HUES6 (cell line): ENCODE measurements at regions not wholly inside any gene's neighbourhood (a gene's known extent, or its start where the extent isn't known, plus 50 kb on each side); places are given as distances from the start of the nearest gene placed in this dataset.

Source experiments
- H3K27ac ChIP-seq: 2 replicates; pipeline ENCODE4 v1.7.0; 2013; ENCODE audit warnings: low read depth, mild to moderate bottlenecking, low read length, inconsistent platforms
- H3K27me3 ChIP-seq: 2 replicates; pipeline ENCODE4 v1.6.1; 2013; ENCODE audit warnings: low read length; ENCODE audit not compliant: control insufficient read depth, insufficient read depth
- H3K36me3 ChIP-seq: 2 replicates; pipeline ENCODE4 v1.6.1; 2013; ENCODE audit warnings: low read length; ENCODE audit not compliant: control insufficient read depth, insufficient read depth
- H3K4me1 ChIP-seq: 2 replicates; pipeline ENCODE4 v1.6.1; 2013; ENCODE audit warnings: low read length; ENCODE audit not compliant: control insufficient read depth, insufficient read depth
- H3K4me3 ChIP-seq: 2 replicates; pipeline ENCODE4 v1.5.1; 2013; ENCODE audit warnings: low read depth, low read length
- H3K9ac ChIP-seq: one replicate; pipeline ENCODE4 v1.6.1; 2013; ENCODE audit warnings: mild to moderate bottlenecking, low read length
- H3K9me3 ChIP-seq: 2 replicates; pipeline ENCODE4 v1.6.1; 2013; ENCODE audit warnings: low read depth, low read length; ENCODE audit not compliant: control insufficient read depth, insufficient read depth

DNA sequence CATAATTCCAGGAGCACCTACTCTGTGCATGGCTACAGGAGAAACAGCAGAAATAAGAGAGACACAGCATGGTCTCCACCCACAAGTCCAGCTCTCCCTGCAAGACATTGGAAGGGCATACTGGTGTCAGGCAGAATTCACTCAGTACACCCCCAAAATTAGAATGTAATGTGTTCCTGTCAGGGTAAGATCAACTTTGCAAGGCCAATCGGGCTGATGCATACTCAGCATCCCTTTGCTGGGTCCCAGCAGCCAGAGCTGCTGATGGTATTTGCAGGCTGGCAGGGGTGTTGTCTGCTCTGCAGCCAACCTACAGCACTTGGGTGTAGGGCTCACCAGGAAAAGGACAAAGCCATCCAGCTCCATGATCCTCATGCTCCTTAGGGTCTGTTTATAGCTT, 295.4 kb upstream of the STS start:
- Histone ChIP-seq H3K4me3 (no peak overlapping the region), H3K27ac (no peak overlapping the region), H3K36me3 (peaks cover 11% of the 10 kb centered on the region), H3K4me1 (peaks cover 31% of the 10 kb centered on the region), H3K27me3 (no peaks in the 10 kb centered on the region), H3K9ac (no peak overlapping the region), H3K9me3 (peaks cover 27% of the 10 kb centered on the region)

DNA sequence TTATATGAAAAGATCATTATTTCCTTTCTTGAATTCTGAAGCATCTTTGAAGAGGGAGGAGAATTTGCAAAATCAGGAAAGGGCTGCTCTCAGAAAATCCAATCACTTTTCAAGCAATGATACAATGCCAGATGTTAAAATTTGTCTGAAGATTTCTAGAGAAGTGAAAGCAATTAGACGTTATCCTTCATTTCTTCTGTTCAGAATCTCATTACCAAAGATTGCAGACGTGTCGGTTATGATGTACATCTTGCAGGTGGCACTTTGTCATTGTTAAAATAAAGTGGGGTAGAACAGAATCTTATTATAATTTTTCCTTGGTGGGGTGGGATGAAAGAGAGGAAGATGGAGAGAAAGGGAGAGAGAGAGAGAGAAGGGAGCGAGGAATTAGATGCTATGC, 296.4 kb upstream of the STS start:
- Histone ChIP-seq H3K27ac (no peak overlapping the region), H3K4me3 (no peak overlapping the region), H3K27me3 (no peaks in the 10 kb centered on the region), H3K4me1 (peaks cover 21% of the 10 kb centered on the region), H3K9ac (no peak overlapping the region), H3K9me3 (peaks cover 27% of the 10 kb centered on the region), H3K36me3 (peaks cover 11% of the 10 kb centered on the region)

DNA sequence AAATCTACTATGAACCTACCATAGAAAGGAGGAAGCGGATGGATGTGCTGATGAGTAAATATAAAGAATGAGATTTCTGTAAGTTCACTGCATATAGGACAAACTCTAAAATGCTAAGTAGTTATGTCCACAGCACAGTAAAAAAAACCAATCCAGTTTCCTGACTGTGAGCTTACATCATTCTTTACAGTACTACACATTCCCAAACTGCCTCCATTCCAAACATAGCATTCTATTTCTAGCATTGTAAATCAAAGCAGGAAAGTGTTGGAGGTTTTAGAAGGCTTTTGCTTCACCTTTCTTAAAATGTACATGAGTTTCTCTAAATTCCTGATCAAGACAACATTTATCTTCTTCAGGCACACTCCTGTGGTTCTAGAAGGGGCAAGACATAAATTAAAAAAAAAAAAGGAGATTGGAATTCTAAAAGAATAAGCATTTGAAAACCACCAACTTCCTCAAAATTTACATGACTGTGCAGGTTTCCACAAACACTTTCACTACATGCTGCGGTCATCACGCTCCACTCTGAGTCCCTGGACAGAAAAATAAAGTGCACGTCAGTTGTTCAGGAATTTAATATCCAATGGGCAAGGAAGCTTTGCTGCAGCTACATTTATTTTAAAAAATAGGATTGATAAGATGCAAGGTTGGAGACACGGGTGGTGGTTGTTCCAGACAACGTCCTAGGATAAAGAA, 297.6 kb upstream of the STS start:
- Histone ChIP-seq H3K9me3 (peaks cover 29% of the 10 kb centered on the region), H3K36me3 (peaks cover 11% of the 10 kb centered on the region), H3K4me3 (no peak overlapping the region), H3K9ac (no peak overlapping the region), H3K4me1 (peaks cover 17% of the 10 kb centered on the region), H3K27ac (peak overlapping the region; percentile 29), H3K27me3 (no peaks in the 10 kb centered on the region)

DNA sequence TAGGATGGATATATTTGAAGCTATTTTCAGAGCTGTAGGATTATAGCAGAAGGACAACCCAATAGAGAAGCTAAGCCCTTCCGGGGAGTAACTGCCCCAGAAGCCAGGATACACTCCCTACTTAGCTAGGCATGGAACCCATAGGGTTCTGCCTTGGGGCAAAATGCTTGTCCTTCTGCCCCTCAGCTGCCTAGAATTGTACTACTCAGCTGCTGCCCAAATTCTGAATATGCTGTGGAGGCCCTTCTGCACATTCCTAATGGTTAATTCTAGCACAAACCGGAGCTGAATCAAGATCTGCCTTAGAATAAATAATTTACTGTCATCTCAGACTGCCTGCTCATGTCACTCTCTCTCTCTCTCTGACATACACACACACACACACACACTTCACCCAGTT, 297.7 kb upstream of the VCX3A start:
- Histone ChIP-seq H3K9me3 (no peaks in the 10 kb centered on the region), H3K36me3 (no peaks in the 10 kb centered on the region), H3K9ac (no peak overlapping the region), H3K4me3 (no peak overlapping the region), H3K27me3 (no peaks in the 10 kb centered on the region), H3K27ac (no peak overlapping the region), H3K4me1 (no peaks in the 10 kb centered on the region)

DNA sequence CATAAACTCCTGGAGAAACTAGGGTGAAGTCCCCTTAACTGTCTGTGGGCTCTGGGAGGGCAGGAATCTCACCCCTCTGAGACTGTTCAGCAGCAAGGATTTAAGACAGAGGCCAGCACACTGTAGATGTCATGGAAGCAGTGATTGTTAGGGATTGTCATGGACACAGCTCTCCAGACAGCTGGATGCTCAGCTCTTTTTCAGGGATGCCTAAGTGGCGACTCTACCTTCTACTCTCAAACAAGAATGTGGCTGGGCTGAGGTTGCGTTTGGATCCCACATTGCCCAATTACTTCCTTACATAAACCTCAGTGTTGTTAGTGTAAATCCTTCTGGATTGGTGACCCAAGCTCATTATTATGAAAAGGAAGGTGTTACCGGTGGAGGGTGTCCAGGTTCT, 291.9 kb upstream of the VCX3A start:
- Histone ChIP-seq H3K36me3 (no peaks in the 10 kb centered on the region), H3K27me3 (no peaks in the 10 kb centered on the region), H3K9ac (no peak overlapping the region), H3K4me1 (no peaks in the 10 kb centered on the region), H3K4me3 (no peak overlapping the region), H3K9me3 (no peaks in the 10 kb centered on the region), H3K27ac (no peak overlapping the region)

DNA sequence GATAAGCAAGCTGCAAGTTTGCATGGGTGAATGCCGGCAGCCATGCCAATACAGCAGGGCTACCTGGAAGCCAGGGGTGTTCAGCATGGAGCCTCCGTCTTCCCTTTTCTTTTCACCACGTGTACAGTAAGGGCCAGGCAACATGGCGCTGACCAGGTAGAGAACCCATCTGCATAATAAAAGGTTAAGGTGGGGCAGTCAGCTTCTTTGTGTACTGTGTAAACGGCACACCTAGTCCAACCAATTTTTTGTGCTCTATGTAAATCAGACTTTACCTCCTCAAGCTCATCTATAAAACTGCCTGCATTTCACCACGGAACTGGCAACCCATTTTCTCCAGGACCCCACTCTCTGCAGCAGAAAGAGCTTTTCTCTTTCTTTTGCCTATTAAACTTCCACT, 286.8 kb upstream of the VCX3A start:
- Histone ChIP-seq H3K4me1 (no peaks in the 10 kb centered on the region), H3K4me3 (no peak overlapping the region), H3K9me3 (no peaks in the 10 kb centered on the region), H3K36me3 (no peaks in the 10 kb centered on the region), H3K27ac (no peak overlapping the region), H3K27me3 (no peaks in the 10 kb centered on the region), H3K9ac (no peak overlapping the region)

DNA sequence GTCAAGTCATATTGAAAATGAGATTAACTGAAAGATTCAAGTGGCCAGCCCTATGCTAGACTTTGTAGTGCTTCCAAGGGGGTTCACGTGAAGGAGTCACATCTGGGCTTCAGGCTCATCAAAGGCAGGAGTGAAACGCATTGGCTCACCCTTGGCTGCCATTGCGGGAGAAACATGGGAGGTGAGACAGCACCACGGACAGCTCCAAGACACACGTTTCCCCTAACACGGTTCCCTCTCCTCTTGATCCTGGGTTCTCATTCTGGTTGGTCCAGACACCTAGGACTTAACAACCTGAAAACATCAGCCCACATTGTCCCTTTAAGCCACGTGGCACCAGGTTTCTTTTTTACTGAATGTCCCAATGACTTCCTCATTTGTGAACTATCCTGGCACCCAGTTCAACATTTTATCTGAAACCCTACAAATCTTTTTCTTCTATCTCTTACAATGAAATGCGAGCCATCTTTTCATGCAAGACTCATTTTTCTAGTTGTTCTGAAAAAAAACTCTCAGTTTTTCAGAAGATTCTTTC, 279.0 kb upstream of the VCX3A start:
- H3K9me3 ChIP-seq: no peaks in the 10 kb centered on the region
- H3K36me3 ChIP-seq: no peaks in the 10 kb centered on the region
- no peak overlapping the region for H3K9ac ChIP-seq
- no peaks in the 10 kb centered on the region for H3K4me1 ChIP-seq
- no peak overlapping the region for H3K27ac ChIP-seq
- no peak overlapping the region for H3K4me3 ChIP-seq
- no peaks in the 10 kb centered on the region for H3K27me3 ChIP-seq

DNA sequence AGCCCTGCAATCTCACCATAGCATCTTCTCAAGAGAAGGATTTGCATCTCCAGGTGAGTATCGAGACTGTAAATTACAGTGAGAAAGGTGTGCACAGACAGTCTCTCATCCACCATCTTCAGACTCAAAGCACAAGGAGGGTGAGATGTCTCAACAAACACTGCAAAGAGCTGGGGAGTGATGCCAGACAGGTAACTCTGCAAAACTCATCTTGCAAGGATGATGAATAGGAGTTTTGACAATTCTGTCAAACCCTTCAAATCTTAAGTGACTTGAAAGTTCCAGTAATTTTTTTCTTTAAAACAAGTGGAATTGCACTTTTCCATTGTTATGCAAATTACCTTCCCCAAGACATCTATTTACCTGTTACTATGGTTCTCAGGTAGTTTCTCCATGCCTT, 277.2 kb upstream of the VCX3A start:
- no peak overlapping the region for H3K9ac ChIP-seq
- H3K4me1 ChIP-seq: no peaks in the 10 kb centered on the region
- no peaks in the 10 kb centered on the region for H3K36me3 ChIP-seq
- no peaks in the 10 kb centered on the region for H3K27me3 ChIP-seq
- no peaks in the 10 kb centered on the region for H3K9me3 ChIP-seq
- no peak overlapping the region for H3K4me3 ChIP-seq
- no peak overlapping the region for H3K27ac ChIP-seq

DNA sequence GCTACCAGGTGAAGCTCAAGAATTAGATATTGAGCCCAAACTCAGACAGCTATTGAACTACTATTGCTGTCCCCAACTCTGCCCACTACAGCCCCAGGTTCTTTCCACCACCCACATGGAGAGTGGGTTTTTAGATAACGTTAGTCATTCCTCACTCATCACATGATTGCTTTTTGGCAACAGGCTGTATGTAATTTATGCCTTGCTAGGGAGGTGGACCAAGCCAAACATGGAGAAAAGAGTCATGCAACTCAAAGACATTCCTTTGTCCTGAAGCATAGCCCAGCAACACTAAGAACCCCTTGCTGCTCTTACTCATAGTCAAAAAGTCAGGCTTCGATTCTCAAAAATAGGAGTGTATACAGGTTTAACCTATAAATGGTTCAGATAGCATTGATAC, 275.9 kb upstream of the VCX3A start:
- Histone ChIP-seq H3K4me1 (no peaks in the 10 kb centered on the region), H3K9me3 (no peaks in the 10 kb centered on the region), H3K36me3 (no peaks in the 10 kb centered on the region)

DNA sequence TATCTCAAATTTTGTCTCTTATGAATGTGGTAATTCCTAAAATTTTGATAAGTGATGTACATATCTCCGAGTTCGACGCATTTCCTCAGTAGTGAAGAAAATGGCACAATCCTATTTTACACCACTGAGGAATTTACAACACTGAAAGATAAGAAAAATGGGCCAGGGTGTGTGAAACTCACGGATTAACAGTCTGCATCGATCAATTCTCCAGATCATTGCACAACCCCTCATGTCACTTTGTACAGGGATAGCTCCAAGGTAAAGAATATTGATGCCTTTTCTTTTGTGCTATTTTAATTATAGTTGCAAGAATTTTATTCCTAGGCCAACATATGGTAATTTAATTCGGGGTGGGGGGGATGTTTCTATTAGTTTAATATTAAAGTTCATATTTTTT, 268.7 kb upstream of the VCX3A start:
- Histone ChIP-seq H3K4me1 (peaks cover 6% of the 10 kb centered on the region; the same call in 1 of the 2 replicates), H3K27me3 (no peaks in the 10 kb centered on the region), H3K36me3 (no peaks in the 10 kb centered on the region), H3K9me3 (no peaks in the 10 kb centered on the region), H3K4me3 (no peak overlapping the region), H3K9ac (no peak overlapping the region), H3K27ac (no peak overlapping the region)

More for the DNA sequence above, 275.9 kb upstream of the VCX3A start:
- H3K27me3 ChIP-seq: no peaks in the 10 kb centered on the region
- no peak overlapping the region for H3K27ac ChIP-seq
- no peak overlapping the region for H3K4me3 ChIP-seq
- H3K9ac ChIP-seq: no peak overlapping the region

DNA sequence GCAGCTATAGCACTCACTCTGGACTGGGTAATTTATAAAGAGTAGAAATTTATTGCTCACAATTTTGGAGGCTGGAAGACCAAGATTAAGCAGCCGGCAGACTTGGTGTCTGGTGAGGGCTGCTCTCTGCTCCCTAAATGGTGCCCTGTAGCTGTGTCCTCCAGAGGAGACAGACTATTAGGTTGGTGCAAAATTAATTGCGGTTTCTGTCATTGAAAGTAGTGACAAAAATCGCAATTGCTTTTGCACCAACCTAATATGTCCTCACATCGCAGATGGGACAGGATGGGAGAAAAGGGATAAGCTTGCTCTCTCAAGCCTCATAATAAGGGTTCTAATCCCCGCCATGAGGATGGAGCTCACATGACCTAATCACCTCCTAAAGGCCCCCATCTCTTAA, 258.1 kb upstream of the VCX3A start:
- no peak overlapping the region for H3K27ac ChIP-seq
- H3K4me1 ChIP-seq: no peaks in the 10 kb centered on the region
- H3K4me3 ChIP-seq: no peak overlapping the region
- no peaks in the 10 kb centered on the region for H3K27me3 ChIP-seq
- no peaks in the 10 kb centered on the region for H3K9me3 ChIP-seq
- no peak overlapping the region for H3K9ac ChIP-seq
- H3K36me3 ChIP-seq: no peaks in the 10 kb centered on the region
